Cardiac septum (tissue), 1 donor: ENCODE measurements at regions not wholly inside any gene's neighbourhood (a gene's known extent, or its start where the extent isn't known, plus 50 kb on each side); places are given as distances from the start of the nearest gene placed in this dataset.
"Not testable (repeated sequence)": the region's sequence is repeated elsewhere in the genome, so short reads cannot be mapped to it uniquely, and the experiment has no call there.

ENCODE experiments used
- DNase-seq: peaks from one replicate; pipeline ENCODE4 v3.0.0-alpha.2; 2020; ENCODE audit warnings: low spot score
- intact Hi-C: fragments of 100-400 bp; cut with DNase I; formaldehyde crosslinking; loops from one replicate; pipeline ENCODE4 v1.14.0; 2022
- donor health status: DM: no; HTN: no; CAD: no.

- intact Hi-C loops, result no loop called here
- DNase-seq, result no peak
Measured at GRCh38 chr6:4485735-4486134, 290.5 kb upstream of the CDYL start.

DNA sequence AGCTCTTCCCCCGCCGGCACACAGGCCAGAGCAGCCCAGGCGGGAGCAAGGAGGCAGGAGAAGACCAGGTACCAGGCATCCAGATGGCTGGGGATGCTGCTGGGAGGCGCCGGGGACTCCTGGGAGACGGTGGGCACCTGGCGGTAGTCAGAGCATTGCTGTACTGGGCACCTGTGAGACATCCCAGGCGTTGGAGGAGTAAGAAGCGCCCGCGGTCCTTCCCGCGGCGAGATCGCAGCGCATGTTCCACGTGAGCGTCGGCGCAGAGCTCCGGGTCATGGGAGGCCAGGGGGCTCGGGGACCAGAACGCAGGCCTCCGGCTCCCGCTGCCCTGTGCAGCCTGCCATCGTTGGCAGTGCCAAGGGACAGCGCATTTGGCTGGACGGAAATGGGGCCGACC, 293.7 kb upstream of the CDYL start:
- DNase-seq, result no peak
- intact Hi-C loops, result no loop called here

- no peak for DNase-seq
- intact Hi-C loops, result no loop called here
Measured at GRCh38 chr6:4480788-4481735, 295.1 kb upstream of the CDYL start.

GRCh38 chr6:4478098-4478497, 298.1 kb upstream of the CDYL start:
- DNase-seq, result no peak
- intact Hi-C loops, result no loop called here

GRCh38 chr6:4474810-4475209, 301.4 kb upstream of the CDYL start:
- intact Hi-C loops, result no loop called here
- DNase-seq, result no peak

GRCh38 chr6:4472969-4473642, 303.1 kb upstream of the CDYL start:
- intact Hi-C loops, result no loop called here
- no peak for DNase-seq

GRCh38 chr6:4472222-4472621, 304.0 kb upstream of the CDYL start:
- intact Hi-C loops, result no loop called here
- no peak for DNase-seq

- DNase-seq, intact Hi-C loops: not testable (repeated sequence)
Measured at GRCh38 chr6:4471515-4471914, 304.7 kb upstream of the CDYL start.

- DNase-seq, result no peak
- intact Hi-C loops, result no loop called here
Measured at GRCh38 chr6:4470698-4471210, 305.4 kb upstream of the CDYL start.

DNA sequence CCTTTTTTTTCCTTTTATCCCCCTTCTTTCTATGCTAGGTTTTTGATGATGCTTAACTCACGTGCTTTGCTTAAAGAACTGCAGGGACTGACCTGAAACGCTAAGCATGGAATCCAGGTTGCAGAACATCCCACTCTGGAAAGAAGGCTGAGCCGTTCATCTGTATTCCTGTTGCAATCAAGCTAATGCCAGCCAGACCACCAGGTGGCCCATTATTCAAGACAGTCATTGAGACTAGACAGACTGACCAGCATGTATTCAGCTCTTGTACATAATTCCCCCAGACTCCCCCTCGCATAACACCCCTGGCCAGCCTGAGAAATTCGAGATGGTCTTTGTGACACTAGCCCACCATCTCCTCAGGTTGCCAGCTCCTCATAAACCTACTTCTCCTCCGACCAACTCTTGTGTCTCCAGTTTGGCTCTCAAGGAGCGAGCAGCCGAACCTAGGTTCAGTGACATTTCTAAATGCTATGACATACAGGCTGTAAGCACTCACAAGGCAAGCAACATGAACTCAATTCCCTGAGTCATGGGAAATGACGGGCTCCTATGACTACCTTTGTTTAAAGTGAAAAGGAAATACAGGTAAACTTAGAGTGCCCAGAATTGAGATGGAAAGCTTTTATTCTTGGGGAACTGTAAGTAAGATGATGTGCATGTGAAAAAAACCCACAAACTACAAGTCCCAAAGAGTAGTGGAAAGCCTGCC, 309.3 kb upstream of the CDYL start:
- DNase-seq, result no peak
- intact Hi-C loops, result no loop called here

DNA sequence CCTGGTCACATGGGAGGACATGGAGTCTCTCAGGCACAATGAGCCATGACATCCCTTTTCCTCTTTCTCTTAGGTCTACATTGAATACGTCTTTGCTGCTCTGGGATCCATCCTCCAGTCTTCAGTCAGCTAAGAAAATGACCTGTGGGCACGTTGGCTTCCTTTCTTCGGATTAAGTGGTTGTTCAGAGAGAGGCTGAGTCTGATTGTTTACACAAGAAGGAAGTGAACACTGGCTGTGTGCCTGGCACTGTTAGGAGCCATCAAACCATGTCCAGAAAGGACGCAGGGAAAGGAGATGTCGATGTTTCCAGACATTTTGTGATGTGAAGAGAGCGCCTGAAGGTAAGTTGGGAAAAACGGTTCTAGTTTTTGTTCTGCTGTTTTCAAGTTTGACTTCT, 309.9 kb upstream of the CDYL start:
- intact Hi-C loops, result no loop called here
- no peak for DNase-seq

GRCh38 chr6:4464638-4465037, 311.6 kb upstream of the CDYL start:
- intact Hi-C loops, result loop anchor here (5.0 kb wide), 1 partner anchor 97 kb away; no protein-coding TSS in a partner anchor
- DNase-seq, result no peak

DNA sequence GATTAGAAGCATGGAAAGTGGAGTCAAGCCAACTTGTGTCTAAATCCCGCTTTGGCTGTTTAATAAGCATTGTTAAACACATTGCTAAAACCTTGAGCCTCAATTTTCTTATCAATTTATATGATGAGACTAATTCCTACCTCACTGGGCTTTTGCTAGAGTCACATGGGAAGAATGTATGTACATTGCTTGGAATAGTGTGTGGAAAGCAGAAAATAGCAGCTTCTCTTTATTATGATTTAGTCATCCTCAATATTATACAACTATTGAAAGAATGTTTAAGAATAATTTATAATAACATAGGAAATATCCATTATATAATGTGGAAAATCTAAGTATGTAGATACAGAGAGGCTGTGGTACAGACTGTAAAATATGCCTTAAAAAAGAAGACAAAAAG, 313.0 kb upstream of the CDYL start:
- intact Hi-C loops, result loop anchor here (5.0 kb wide), 1 partner anchor 96 kb away; no protein-coding TSS in a partner anchor
- DNase-seq, result no peak

GRCh38 chr6:4460586-4461475, 315.4 kb upstream of the CDYL start:
- DNase-seq, result peak; percentile 79
- intact Hi-C loops, result loop anchor here (5.0 kb wide), 1 partner anchor 94 kb away; no protein-coding TSS in a partner anchor

GRCh38 chr6:4459996-4460395, 316.2 kb upstream of the CDYL start:
- intact Hi-C loops, result loop anchor here (5.0 kb wide), 1 partner anchor 93 kb away; no protein-coding TSS in a partner anchor
- no peak for DNase-seq

DNA sequence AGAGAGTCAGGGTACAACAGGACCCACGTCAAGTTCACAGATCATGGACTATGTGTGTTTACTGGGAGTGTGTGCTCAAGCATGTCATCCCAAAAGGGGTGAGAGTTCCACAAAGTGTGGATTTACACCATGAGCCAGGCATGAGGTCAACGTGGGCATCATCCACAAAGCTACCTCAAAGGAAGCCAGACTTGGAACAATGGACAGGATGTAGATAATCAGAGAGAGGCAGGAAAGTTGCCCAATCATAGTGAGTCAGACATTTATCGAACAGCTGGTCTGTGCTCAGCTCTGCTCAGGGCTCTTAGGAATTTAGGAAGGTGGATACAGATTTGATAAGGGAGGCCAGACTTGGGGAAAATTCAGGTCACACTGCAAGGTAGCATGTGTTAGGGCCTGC, 317.2 kb upstream of the CDYL start:
- DNase-seq, result no peak
- intact Hi-C loops, result no loop called here

GRCh38 chr6:4451718-4452117, 316.3 kb upstream of the ECI2 start:
- intact Hi-C loops, result no loop called here
- no peak for DNase-seq

DNA sequence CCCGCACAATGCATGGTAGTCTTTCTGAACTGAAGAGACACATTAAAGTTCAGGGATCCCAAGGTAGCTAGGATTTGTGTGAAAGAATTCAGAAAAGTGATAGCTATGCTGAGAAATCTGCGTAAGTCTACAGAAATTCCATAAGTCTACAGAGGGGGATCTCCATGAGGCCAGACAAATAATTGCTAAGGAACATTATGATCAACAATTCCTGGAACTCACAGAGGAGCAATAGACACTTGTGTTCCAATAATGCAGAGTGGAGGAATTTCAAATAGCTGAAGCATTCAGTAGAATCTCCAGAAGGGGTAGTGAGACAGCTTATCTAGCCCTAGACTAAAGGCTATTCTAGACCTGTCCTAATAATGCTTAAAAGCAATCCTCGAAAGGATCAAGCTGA, 315.7 kb upstream of the ECI2 start:
- intact Hi-C loops, result no loop called here
- DNase-seq, result no peak

DNA sequence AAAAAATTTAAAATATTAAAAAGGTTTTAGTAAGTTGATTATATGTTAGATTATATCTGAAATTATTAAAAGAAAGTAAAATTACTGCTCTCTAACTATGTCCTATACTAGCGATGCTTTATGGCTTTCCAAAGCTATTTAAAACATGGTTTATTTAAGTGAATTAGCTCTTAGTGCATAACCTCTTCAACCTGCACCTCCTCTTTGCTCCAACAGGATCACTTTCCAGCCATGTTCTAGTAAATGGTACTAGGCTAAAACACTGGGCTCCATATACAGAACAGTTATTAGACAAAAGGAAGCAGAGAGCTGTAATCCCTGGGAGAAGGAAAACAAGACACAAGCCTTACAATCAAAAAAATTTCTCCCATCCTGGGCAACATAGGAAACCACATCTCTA, 314.9 kb upstream of the ECI2 start:
- intact Hi-C loops, result no loop called here
- no peak for DNase-seq
